GM19395 (cell line): ENCODE measurements at regions not wholly inside any gene's neighbourhood (a gene's known extent, or its start where the extent isn't known, plus 50 kb on each side); places are given as distances from the start of the nearest gene placed in this dataset.
"Not testable (repeated sequence)": the region's sequence is repeated elsewhere in the genome, so short reads cannot be mapped to it uniquely, and the experiment has no call there.

Experiments
- ATAC-seq: cut with Tn5 transposase; IDR thresholded peaks from one replicate; pipeline ENCODE4 v1.9.1; 2021; ENCODE audit warnings: mild to moderate bottlenecking, moderate library complexity; ENCODE audit not compliant: unreplicated experiment

DNA sequence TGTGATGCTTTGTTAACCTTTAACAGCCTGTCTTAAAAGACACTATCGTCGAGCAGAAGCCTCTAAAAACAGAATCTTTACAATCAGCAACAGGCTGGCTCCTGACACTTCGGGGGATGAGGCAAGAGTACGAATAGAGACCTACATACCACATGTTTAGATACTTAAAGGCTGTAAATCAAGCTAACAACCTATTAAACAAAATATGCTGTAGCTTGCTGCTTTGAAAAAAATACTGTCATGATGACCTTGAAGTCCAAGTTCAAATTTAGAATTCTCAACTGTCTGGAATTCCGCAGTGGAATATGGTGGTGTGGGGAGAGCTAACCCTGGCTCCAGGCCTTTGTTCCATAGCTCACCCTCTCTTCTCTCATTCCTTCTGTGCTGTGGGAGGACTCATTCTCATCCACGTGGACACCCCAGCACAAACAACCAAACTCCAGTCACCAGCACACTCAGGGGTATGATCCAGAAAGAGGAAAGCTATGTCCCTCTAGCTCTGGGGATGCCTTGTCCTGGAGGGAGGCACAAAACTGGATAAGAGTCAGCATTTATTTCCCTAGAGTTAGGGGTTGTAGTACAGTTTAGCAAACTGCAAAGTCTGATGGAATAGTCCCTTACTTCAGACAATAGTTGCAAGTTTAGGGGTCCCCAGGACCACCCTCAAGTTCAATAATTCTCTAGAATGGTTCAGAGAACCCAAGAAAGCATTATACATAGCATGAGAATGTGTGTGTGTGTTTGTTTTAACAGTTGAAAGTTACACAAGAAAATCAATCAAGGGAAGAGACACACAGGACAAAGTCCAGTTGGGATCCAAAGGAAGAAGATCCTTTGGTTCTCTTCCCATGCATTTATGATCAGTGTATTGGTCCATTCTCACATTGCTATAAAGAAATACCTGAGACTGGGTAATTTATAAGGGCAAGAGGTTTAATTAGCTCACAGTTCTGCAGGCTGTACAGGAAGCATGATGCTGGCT lies 196.1 kb upstream of the SVIL start:
- no peak for ATAC-seq

- ATAC-seq: no peak
These were observed 195.0 kb upstream of the SVIL start for GRCh38 chr10:29829776-29830175.

GRCh38 chr10:29828956-29829355 lies 194.2 kb upstream of the SVIL start:
- no peak for ATAC-seq

GRCh38 chr10:29828440-29828894 lies 193.7 kb upstream of the SVIL start:
- no peak for ATAC-seq

- ATAC-seq: no peak
These were observed 192.7 kb upstream of the SVIL start for GRCh38 chr10:29827512-29827911.

- no peak for ATAC-seq
These were observed 192.2 kb upstream of the SVIL start for GRCh38 chr10:29826801-29827450.

DNA sequence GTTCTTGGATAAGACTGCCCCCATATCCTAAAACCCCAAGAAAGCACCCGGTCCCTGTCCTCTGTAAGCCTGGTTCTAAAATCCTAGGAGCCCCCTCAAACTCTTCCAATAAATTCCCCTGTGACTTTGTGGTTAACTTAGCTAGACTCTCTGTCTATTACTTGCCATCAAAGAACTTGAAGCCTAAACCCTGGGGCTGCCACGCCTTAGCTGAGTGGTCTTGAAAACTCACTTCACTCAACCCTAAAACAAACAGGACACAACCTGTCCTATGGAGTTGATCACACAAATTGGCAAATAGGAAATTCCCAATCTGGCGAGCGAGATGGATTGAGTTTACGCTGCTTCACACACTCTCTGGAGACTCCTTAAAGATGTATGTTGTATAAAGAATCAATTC lies 191.4 kb upstream of the SVIL start:
- no peak for ATAC-seq

- ATAC-seq: no peak
These were observed 188.8 kb upstream of the SVIL start for GRCh38 chr10:29823553-29824080.

GRCh38 chr10:29820890-29821461 lies 186.2 kb upstream of the SVIL start:
- ATAC-seq: no peak

GRCh38 chr10:29816801-29817558 lies 182.2 kb upstream of the SVIL start:
- ATAC-seq: no peak

DNA sequence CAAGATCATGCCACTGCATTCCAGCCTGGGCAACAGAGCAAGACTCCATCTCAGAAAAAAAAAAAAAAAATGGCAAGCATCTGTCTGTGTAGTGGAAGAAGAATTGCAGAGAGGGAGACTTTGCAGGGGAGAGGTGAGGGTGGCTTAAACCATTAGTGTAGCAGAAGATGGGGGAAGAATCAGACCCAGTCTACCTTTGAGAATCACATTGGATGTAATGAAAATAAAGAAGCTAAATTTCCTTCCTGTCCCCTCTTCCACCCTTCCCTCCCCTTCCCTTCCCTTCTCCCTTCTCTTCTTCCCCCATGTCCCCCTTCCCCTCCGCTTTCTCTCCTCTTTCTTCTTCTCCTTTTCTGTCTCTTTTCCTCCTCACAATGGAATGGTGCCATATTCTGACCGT lies 180.8 kb upstream of the SVIL start:
- ATAC-seq: no peak

DNA sequence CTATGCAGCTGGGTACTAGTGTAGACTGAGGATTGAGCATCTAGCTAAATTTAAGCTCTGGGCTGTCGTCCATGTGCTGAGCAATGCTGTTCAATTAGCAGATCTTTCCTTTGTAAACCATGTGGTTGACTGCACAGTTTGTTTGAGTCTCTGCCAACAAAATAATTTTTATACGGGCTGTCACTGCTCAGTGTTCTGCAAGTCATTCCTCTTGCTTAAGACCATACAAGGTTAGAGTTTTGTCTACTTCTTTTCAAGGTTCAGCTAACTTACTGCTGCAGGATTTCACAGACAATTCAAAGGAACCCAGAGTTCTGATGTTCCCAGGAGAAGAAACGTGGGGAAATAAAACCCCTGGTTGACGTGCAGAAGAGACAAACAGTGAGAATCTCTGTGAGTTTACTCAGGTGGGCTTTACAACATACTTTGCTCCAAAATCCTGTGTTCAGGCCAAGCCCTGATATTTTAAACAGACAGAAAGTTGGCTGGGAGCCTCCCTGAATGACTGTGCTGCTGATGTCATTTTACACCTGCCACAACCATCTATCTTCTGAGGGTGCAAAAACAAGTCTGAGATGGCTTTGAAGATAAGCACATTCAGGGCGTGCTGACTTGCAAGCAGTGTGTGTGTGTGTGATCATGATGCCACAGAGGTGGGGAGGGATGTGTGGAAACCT lies 177.1 kb upstream of the SVIL start:
- ATAC-seq: no peak

GRCh38 chr10:29810816-29811215 lies 176.0 kb upstream of the SVIL start:
- ATAC-seq: no peak

GRCh38 chr10:29810231-29810630 lies 175.5 kb upstream of the SVIL start:
- not testable (repeated sequence) for ATAC-seq

- no peak for ATAC-seq
These were observed 174.6 kb upstream of the SVIL start for GRCh38 chr10:29809383-29809782.

- no peak for ATAC-seq
These were observed 172.5 kb upstream of the SVIL start for GRCh38 chr10:29807163-29807806.

GRCh38 chr10:29806350-29806788 lies 171.6 kb upstream of the SVIL start:
- no peak for ATAC-seq

- ATAC-seq: no peak
These were observed 170.5 kb upstream of the SVIL start for GRCh38 chr10:29805134-29805723.
